Fibroblast of lung (primary cell): ENCODE measurements at regions not wholly inside any gene's neighbourhood (a gene's known extent, or its start where the extent isn't known, plus 50 kb on each side); places are given as distances from the start of the nearest gene placed in this dataset.

Experiments used
- DNase-seq, 2 donors: peaks; one replicate each; pipeline versions ENCODE4 v3.0.0 to v3.0.0-alpha.2; 2010; ENCODE audit warnings: low read depth in 2 of 2
- H2AFZ ChIP-seq: 2 replicates; pipeline ENCODE4 v1.5.1; 2012; ENCODE audit warnings: low read length, control low read depth, inconsistent platforms
- H3K27ac ChIP-seq: 2 replicates; pipeline ENCODE4 v1.5.1; 2011; ENCODE audit warnings: low read length, control low read depth; ENCODE audit not compliant: insufficient read depth
- H3K27me3 ChIP-seq: 2 replicates; pipeline ENCODE4 v1.5.1; 2011; ENCODE audit warnings: mild to moderate bottlenecking, low read length; ENCODE audit not compliant: control insufficient read depth, insufficient read depth
- H3K36me3 ChIP-seq: 2 replicates; pipeline ENCODE4 v1.5.1; 2011; ENCODE audit warnings: low read length; ENCODE audit not compliant: control insufficient read depth, insufficient read depth
- H3K4me1 ChIP-seq: 2 replicates; pipeline ENCODE4 v1.5.1; 2011; ENCODE audit warnings: low read length; ENCODE audit not compliant: control insufficient read depth, insufficient read depth; ENCODE audit errors: extremely low read depth
- H3K4me2 ChIP-seq: 2 replicates; pipeline ENCODE4 v1.5.1; 2011; ENCODE audit warnings: low read length, control low read depth; ENCODE audit not compliant: insufficient read depth; ENCODE audit errors: extremely low read depth
- H3K4me3 ChIP-seq, 4 experiments: fragments of 200-600 bp in 1 of 4; sonication (generic) in 1 of 4; replicated peaks in 1 of 4; 2 replicates each; pipeline ENCODE4 v1.5.1; 2011 to 2016; ENCODE audit warnings: low read length in 4 of 4, low read depth in 3 of 4, mild to moderate bottlenecking in 3 of 4, control low read depth in 2 of 4, inconsistent platforms in 1 of 4, mixed read lengths in 1 of 4; ENCODE audit not compliant: insufficient read depth in 1 of 4; ENCODE audit errors: control extremely low read depth in 1 of 4
- H3K79me2 ChIP-seq: 2 replicates; pipeline ENCODE4 v1.5.1; 2012; ENCODE audit warnings: mild to moderate bottlenecking, low read length, inconsistent platforms; ENCODE audit not compliant: control insufficient read depth, insufficient read depth
- H3K9ac ChIP-seq: 2 replicates; pipeline ENCODE4 v1.5.1; 2011; ENCODE audit warnings: mild to moderate bottlenecking, low read length, control low read depth; ENCODE audit not compliant: insufficient read depth
- H3K9me3 ChIP-seq: 2 replicates; pipeline ENCODE4 v1.5.1; 2012; ENCODE audit warnings: low read depth, low read length; ENCODE audit not compliant: control insufficient read depth, insufficient read depth
- H4K20me1 ChIP-seq: 2 replicates; pipeline ENCODE4 v1.5.1; 2011; ENCODE audit warnings: low read length; ENCODE audit not compliant: control insufficient read depth, insufficient read depth; ENCODE audit errors: extremely low read depth
- CTCF ChIP-seq, 2 donors: IDR thresholded peaks in 1 of 2; conservative IDR thresholded peaks in 1 of 2; 1 replicate in 1 of 2; 2 replicates in 1 of 2; pipeline ENCODE4 v1.5.1; 2011 to 2012; ENCODE audit warnings: low read length in 2 of 2, control low read depth in 1 of 2, inconsistent platforms in 1 of 2, low read depth in 1 of 2, mild to moderate bottlenecking in 1 of 2
- EZH2 ChIP-seq: IDR thresholded peaks from 2 replicates; pipeline ENCODE4 v1.5.1; 2012; ENCODE audit warnings: low read length, control low read depth, mild to moderate bottlenecking; ENCODE audit errors: missing control alignments

DNA sequence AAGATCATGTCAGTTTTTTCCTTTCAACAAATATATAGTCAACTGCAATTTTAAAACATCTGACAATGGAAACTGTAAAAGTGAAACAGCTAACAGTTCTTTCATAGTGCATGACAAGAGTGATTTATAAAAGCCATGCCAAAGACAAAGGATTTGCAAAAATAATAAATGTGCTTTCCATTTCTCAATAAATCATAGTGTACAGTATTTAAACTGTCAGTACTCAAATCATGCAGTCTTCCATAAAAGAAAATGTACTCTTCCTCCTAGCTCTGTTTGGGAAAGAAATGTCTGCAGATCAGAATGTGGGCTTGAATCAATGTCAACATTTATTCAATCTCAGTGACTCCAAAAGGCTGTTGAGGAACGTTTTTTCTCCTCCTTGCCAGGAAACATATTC lies 131.7 kb upstream of the PDE1A start:
- H3K36me3 ChIP-seq, result no peaks in the 10 kb centered on the region
- no peaks in the 10 kb centered on the region for H4K20me1 ChIP-seq
- TF ChIP-seq CTCF (conservative IDR thresholded peaks at IDR 0.05 in 1 of 2, IDR thresholded peaks at IDR 0.05 in 1 of 2; ENCODE audit: low read depth in 1 of 2, low read length in 2 of 2) (no peak), EZH2 (no peak)
- H3K9me3 ChIP-seq, result no peaks in the 10 kb centered on the region
- H3K9ac ChIP-seq, result no peak overlapping the region
- no peaks in the 10 kb centered on the region for H3K79me2 ChIP-seq
- H3K27me3 ChIP-seq, result no peaks in the 10 kb centered on the region
- H3K4me1 ChIP-seq, result no peaks in the 10 kb centered on the region
- DNase-seq, result peak in 1 of 2 donors; percentile 2
- H2AFZ ChIP-seq, result no peak overlapping the region
- no peak overlapping the region for H3K4me3 ChIP-seq
- H3K4me2 ChIP-seq, result no peak overlapping the region
- H3K27ac ChIP-seq, result no peak overlapping the region

DNA sequence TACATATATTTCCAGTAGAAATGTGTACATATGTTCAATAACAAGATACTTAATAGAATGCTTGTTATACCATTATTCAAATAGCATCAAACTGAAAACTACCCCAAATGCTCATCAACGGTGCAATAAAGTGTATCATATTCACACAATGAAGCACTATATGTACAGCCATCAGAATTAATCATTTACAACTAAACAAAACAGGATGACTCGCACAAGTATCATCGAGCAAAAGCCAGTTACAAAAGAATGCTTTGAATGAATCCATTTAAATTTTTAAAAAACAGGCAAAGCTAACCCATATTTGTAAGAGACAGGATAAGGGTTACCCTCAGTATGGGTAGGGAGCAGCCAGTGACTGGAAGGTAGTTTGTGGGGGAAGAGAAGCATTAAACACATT lies 132.8 kb upstream of the PDE1A start:
- Histone ChIP-seq H3K4me1 (no peaks in the 10 kb centered on the region), H3K4me3 (no peak overlapping the region), H3K36me3 (no peaks in the 10 kb centered on the region), H4K20me1 (no peaks in the 10 kb centered on the region), H2AFZ (no peak overlapping the region), H3K9me3 (no peaks in the 10 kb centered on the region), H3K27me3 (no peaks in the 10 kb centered on the region), H3K4me2 (peak overlapping the region; percentile 25), H3K27ac (no peak overlapping the region), H3K79me2 (no peaks in the 10 kb centered on the region), H3K9ac (no peak overlapping the region)
- no peak for TF ChIP-seq EZH2
- no peak for TF ChIP-seq CTCF (conservative IDR thresholded peaks at IDR 0.05 in 1 of 2, IDR thresholded peaks at IDR 0.05 in 1 of 2; ENCODE audit: low read depth in 1 of 2, low read length in 2 of 2)
- DNase-seq, result peak; percentile 33 to 50

- no peaks in the 10 kb centered on the region for H4K20me1 ChIP-seq
- H3K9ac ChIP-seq, result no peak overlapping the region
- H3K27me3 ChIP-seq, result no peaks in the 10 kb centered on the region
- H3K27ac ChIP-seq, result no peak overlapping the region
- no peak overlapping the region for H3K4me3 ChIP-seq
- no peaks in the 10 kb centered on the region for H3K36me3 ChIP-seq
- no peaks in the 10 kb centered on the region for H3K9me3 ChIP-seq
- DNase-seq, result no peak
- no peak for TF ChIP-seq EZH2
- TF ChIP-seq CTCF (conservative IDR thresholded peaks at IDR 0.05 in 1 of 2, IDR thresholded peaks at IDR 0.05 in 1 of 2; ENCODE audit: low read depth in 1 of 2, low read length in 2 of 2), result no peak
- no peaks in the 10 kb centered on the region for H3K79me2 ChIP-seq
- no peak overlapping the region for H2AFZ ChIP-seq
- H3K4me1 ChIP-seq, result no peaks in the 10 kb centered on the region
- no peak overlapping the region for H3K4me2 ChIP-seq
Measured at GRCh38 chr2:182565911-182566567, 139.2 kb upstream of the PDE1A start.
